Loucy (cell line): ENCODE measurements at regions not wholly inside any gene's neighbourhood (a gene's known extent, or its start where the extent isn't known, plus 50 kb on each side); places are given as distances from the start of the nearest gene placed in this dataset.

Experiments
- H2AFZ ChIP-seq: fragments of 200-600 bp; sonication (generic); 2 replicates; pipeline ENCODE4 v1.6.0; 2016; ENCODE audit warnings: antibody characterized with exemption, mild to moderate bottlenecking, low read length, moderate library complexity
- H3F3A ChIP-seq: fragments of 200-600 bp; 2 replicates; pipeline ENCODE4 v1.6.0; 2016; ENCODE audit warnings: antibody characterized with exemption, low read depth, mild to moderate bottlenecking
- H3K27me3 ChIP-seq: fragments of 200-600 bp; sonication (generic); 2 replicates; pipeline ENCODE4 v1.6.1; 2014; ENCODE audit warnings: low read length, mild to moderate bottlenecking; ENCODE audit not compliant: insufficient read depth, poor library complexity, severe bottlenecking
- H3K36me3 ChIP-seq: fragments of 200-600 bp; sonication (generic); 2 replicates; pipeline ENCODE4 v1.6.1; 2016; ENCODE audit warnings: low read length; ENCODE audit not compliant: insufficient read depth
- H3K4me1 ChIP-seq: fragments of 200-600 bp; sonication (generic); 2 replicates; pipeline ENCODE4 v1.5.1; 2014; ENCODE audit warnings: low read length, mild to moderate bottlenecking; ENCODE audit not compliant: insufficient read depth, poor library complexity, severe bottlenecking
- H3K4me2 ChIP-seq: fragments of 200-600 bp; sonication (generic); 2 replicates; pipeline ENCODE4 v1.6.0; 2014; ENCODE audit warnings: antibody characterized with exemption, low read length, low read depth, mild to moderate bottlenecking; ENCODE audit not compliant: poor library complexity, severe bottlenecking
- H3K4me3 ChIP-seq: fragments of 200-600 bp; sonication (generic); 2 replicates; pipeline ENCODE4 v1.5.1; 2014; ENCODE audit warnings: low read length, mild to moderate bottlenecking, mixed read lengths; ENCODE audit not compliant: poor library complexity, severe bottlenecking
- H3K79me2 ChIP-seq: fragments of 200-600 bp; sonication (generic); 2 replicates; pipeline ENCODE4 v1.6.1; 2014; ENCODE audit warnings: low read length; ENCODE audit not compliant: insufficient read depth
- H3K9ac ChIP-seq: fragments of 200-600 bp; sonication (generic); 2 replicates; pipeline ENCODE4 v1.6.0; 2014; ENCODE audit warnings: mild to moderate bottlenecking, low read depth, low read length, moderate library complexity; ENCODE audit not compliant: poor library complexity, severe bottlenecking
- H3K9me2 ChIP-seq: fragments of 200-600 bp; sonication (generic); replicated peaks from 2 replicates; pipeline ENCODE4 v1.6.1; 2016; ENCODE audit warnings: low read depth, low read length, mixed read lengths
- H3K9me3 ChIP-seq: fragments of 200-600 bp; sonication (generic); 2 replicates; pipeline ENCODE4 v1.6.1; 2014; ENCODE audit warnings: mild to moderate bottlenecking, antibody characterized with exemption, low read length, low read depth; ENCODE audit not compliant: insufficient read depth
- H4K20me1 ChIP-seq: fragments of 200-600 bp; sonication (generic); 2 replicates; pipeline ENCODE4 v1.6.0; 2014; ENCODE audit warnings: antibody characterized with exemption, low read length, mild to moderate bottlenecking; ENCODE audit not compliant: insufficient read depth, poor library complexity, severe bottlenecking
- CTCF ChIP-seq: fragments of 200-600 bp; sonication (generic); conservative IDR thresholded peaks from 2 replicates; pipeline ENCODE4 v1.5.1; 2014; ENCODE audit warnings: mild to moderate bottlenecking, antibody characterized with exemption, low read length
- EZH2phosphoT487 ChIP-seq: fragments of 200-600 bp; IDR thresholded peaks from 2 replicates; pipeline ENCODE4 v1.6.1; 2018; ENCODE audit warnings: antibody characterized with exemption, mild to moderate bottlenecking, moderate library complexity, borderline replicate concordance

GRCh38 chr4:123858465-123858864 is 461.9 kb downstream of the SPRY1 start:
- TF ChIP-seq CTCF (no peak), EZH2phosphoT487 (no peak)
- Histone ChIP-seq H2AFZ (no peak overlapping the region), H3K9me3 (no peaks in the 10 kb centered on the region), H3K4me1 (no peaks in the 10 kb centered on the region), H3F3A (no peaks in the 10 kb centered on the region), H3K9ac (no peak overlapping the region), H3K27me3 (no peaks in the 10 kb centered on the region), H4K20me1 (no peaks in the 10 kb centered on the region), H3K36me3 (no peaks in the 10 kb centered on the region), H3K4me3 (no peak overlapping the region), H3K4me2 (no peak overlapping the region), H3K79me2 (no peaks in the 10 kb centered on the region), H3K9me2 (no peaks in the 10 kb centered on the region)

GRCh38 chr4:123862812-123863211 is 466.2 kb downstream of the SPRY1 start:
- no peak overlapping the region for H2AFZ ChIP-seq
- H3K4me3 ChIP-seq = no peak overlapping the region
- H3K9me2 ChIP-seq = no peaks in the 10 kb centered on the region
- TF ChIP-seq EZH2phosphoT487 (no peak), CTCF (no peak)
- no peaks in the 10 kb centered on the region for H3K27me3 ChIP-seq
- H3K9me3 ChIP-seq = no peaks in the 10 kb centered on the region
- no peaks in the 10 kb centered on the region for H3K36me3 ChIP-seq
- H3K9ac ChIP-seq = no peak overlapping the region
- H3K79me2 ChIP-seq = no peaks in the 10 kb centered on the region
- H3K4me1 ChIP-seq = no peaks in the 10 kb centered on the region
- H3K4me2 ChIP-seq = no peak overlapping the region
- no peaks in the 10 kb centered on the region for H4K20me1 ChIP-seq
- no peaks in the 10 kb centered on the region for H3F3A ChIP-seq

GRCh38 chr4:123866796-123867195 is 470.2 kb downstream of the SPRY1 start:
- H3K4me2 ChIP-seq = no peak overlapping the region
- H3K9ac ChIP-seq = no peak overlapping the region
- no peaks in the 10 kb centered on the region for H3F3A ChIP-seq
- no peaks in the 10 kb centered on the region for H3K27me3 ChIP-seq
- no peaks in the 10 kb centered on the region for H3K9me3 ChIP-seq
- TF ChIP-seq CTCF (no peak), EZH2phosphoT487 (no peak)
- H3K79me2 ChIP-seq = no peaks in the 10 kb centered on the region
- no peaks in the 10 kb centered on the region for H3K36me3 ChIP-seq
- H3K4me1 ChIP-seq = no peaks in the 10 kb centered on the region
- no peak overlapping the region for H3K4me3 ChIP-seq
- H2AFZ ChIP-seq = no peak overlapping the region
- H3K9me2 ChIP-seq = no peaks in the 10 kb centered on the region
- H4K20me1 ChIP-seq = no peaks in the 10 kb centered on the region
